AG04449 (cell line): ENCODE measurements at regions not wholly inside any gene's neighbourhood (a gene's known extent, or its start where the extent isn't known, plus 50 kb on each side); places are given as distances from the start of the nearest gene placed in this dataset.
"Not testable (repeated sequence)": the region's sequence is repeated elsewhere in the genome, so short reads cannot be mapped to it uniquely, and the experiment has no call there.

ENCODE experiments used
- CTCF ChIA-PET: fragments of 350-600 bp; formaldehyde crosslinking; extraction: SDS; loops from one replicate; lab custom pipeline; 2021; ENCODE audit warnings: antibody characterized with exemption; lab: Yijun Ruan, JAX
- POLR2A ChIA-PET: fragments of 400-600, 350-600 bp; formaldehyde crosslinking; extraction: SDS; loops from one replicate; lab custom pipeline; 2020; ENCODE audit warnings: antibody characterized with exemption, inconsistent platforms; lab: Yijun Ruan, JAX
- DNase-seq: peaks from one replicate; pipeline ENCODE4 v3.0.0-alpha.2; 2010; ENCODE audit warnings: low read depth, low spot score
- H3K4me3 ChIP-seq: 2 replicates; pipeline ENCODE4 v1.5.1; 2011; ENCODE audit warnings: low read depth, mild to moderate bottlenecking, control low read depth, low read length
- TF ChIP-seq, protein P1 (sequence below): IDR thresholded peaks from one replicate; pipeline ENCODE4 v1.5.1; 2011; ENCODE audit warnings: mild to moderate bottlenecking, moderate library complexity, low read length, control low read depth, inconsistent platforms; ENCODE audit not compliant: insufficient read depth; ENCODE audit errors: missing control alignments

DNA sequence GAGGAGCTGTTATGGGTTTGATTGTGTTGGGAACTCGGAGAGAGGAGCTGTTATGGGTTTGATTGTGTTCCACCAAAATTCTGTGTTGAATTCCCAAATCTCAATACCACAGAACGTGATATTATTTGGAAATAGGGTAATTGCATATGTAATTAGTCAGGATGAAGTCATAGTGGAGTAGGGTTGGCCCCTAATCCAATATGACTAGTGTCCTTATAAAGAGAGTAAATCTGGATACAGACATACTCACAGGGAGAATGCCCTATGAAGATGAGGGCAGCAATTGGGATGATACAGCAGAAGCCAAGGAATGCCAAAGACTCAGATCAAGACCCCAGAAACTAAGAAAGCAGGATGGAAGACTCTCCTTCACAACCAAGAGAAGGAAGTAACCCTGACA is 1023.2 kb upstream of the ZEB2 start:
- POLR2A ChIA-PET, result no interaction called here
- DNase-seq, result no peak
- no peak overlapping the region for H3K4me3 ChIP-seq
- CTCF ChIA-PET, result no interaction called here
- TF ChIP-seq, protein P1, sequence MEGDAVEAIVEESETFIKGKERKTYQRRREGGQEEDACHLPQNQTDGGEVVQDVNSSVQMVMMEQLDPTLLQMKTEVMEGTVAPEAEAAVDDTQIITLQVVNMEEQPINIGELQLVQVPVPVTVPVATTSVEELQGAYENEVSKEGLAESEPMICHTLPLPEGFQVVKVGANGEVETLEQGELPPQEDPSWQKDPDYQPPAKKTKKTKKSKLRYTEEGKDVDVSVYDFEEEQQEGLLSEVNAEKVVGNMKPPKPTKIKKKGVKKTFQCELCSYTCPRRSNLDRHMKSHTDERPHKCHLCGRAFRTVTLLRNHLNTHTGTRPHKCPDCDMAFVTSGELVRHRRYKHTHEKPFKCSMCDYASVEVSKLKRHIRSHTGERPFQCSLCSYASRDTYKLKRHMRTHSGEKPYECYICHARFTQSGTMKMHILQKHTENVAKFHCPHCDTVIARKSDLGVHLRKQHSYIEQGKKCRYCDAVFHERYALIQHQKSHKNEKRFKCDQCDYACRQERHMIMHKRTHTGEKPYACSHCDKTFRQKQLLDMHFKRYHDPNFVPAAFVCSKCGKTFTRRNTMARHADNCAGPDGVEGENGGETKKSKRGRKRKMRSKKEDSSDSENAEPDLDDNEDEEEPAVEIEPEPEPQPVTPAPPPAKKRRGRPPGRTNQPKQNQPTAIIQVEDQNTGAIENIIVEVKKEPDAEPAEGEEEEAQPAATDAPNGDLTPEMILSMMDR, result no peak

DNA sequence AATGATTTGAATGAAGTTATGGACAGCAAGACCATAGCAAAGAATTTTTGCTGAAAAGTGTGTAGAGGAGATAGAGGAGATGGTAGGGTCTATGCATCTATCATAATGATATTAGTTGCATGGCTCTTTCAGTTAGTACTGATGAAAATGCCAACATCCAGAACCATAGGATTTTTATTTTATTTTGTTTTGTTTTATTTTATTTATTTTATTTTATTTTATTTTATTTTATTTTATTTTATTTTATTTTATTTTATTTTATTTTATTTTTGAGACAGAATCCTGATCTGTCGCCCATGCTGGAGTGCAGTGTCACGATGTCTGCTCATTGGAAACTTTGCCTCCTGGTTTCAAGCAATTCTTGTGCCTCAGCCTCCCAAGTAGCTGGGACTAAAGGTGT is 1021.1 kb upstream of the ZEB2 start:
- H3K4me3 ChIP-seq, result no peak overlapping the region
- TF ChIP-seq, protein P1, result no peak
- no peak for DNase-seq
- ChIA-PET POLR2A (no interaction called here), CTCF (no interaction called here)

DNA sequence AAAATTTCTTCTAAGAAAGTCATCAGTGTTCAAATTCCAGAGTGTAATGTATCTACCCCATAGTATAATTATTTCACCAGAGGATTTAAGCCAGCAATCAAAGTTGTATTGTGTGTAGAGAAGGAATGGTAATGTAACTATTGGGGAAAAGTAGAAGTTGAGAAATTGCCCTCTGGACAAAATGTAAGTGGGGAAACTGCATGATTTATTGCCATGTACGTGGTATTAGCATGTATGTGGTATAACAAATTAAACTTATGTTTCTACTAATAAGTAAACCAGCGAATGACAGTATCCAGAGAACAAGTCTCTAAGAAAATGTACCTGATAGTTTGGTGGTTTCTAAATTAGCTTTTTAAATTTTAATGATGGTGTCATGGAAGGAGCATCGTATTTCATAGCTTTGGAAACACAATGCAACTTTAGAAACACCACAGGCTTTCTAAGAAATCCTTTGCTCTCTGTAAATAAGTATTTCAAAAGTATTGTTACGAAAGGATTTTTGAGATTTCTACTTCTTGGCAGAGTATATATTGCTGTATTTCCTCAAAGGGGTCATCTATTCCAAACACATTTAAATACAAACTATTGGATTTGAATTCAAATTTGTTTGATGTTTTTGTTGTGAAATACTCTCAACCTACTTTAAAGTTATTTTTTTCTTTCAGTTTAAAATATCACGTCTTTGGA is 1018.9 kb upstream of the ZEB2 start:
- POLR2A ChIA-PET, result no interaction called here
- CTCF ChIA-PET, result no interaction called here
- TF ChIP-seq, protein P1, result no peak
- H3K4me3 ChIP-seq, result no peak overlapping the region
- DNase-seq, result no peak

DNA sequence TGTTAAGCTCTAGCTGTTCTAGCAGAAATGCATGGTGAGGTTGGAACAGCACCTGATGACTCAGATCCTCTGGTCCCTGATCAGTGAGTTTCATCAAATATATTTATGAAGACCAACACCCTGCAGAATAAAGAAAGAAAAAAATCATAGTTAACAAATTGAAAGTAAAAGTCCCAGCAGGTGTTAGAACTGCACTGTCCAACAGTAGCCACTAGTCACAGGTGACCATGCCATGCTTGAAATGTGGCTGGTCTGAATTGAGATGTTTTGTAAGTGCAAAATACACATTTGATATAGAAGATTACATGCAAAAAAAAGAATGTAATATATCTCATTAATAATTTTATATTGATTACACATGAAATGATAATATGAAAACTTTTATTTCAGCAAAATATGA is 1010.7 kb upstream of the ZEB2 start:
- ChIA-PET CTCF (interaction anchor here (1.1 kb wide), 1 partner anchor 34 kb away, joined by 3 read pairs; no protein-coding TSS in a partner anchor), POLR2A (no interaction called here)
- TF ChIP-seq, protein P1, result no peak

DNA sequence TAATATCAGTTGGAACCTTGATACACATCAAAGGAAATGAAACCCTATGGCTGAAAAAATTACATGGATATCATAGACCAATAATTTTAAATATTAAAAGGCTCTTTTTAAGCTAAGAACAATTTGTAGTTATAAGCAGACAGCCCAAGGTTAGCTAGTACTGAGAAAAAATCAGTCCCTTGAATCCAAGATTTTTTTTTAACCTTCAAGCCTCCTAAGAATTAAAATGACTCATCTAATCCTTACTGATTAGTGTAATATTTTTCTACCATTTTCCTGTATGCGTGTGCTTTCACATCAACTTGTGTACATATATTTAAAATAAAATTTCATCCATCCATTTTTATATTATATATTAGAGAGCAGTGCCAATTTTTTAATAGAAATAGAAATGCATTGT is 1004.9 kb upstream of the ZEB2 start:
- TF ChIP-seq, protein P1, result no peak
- H3K4me3 ChIP-seq, result no peak overlapping the region
- no peak for DNase-seq
- ChIA-PET POLR2A (no interaction called here), CTCF (interaction anchor here (1.3 kb wide), 1 partner anchor 9 kb away, joined by 3 read pairs; no protein-coding TSS in a partner anchor)

More for the DNA sequence above, 1010.7 kb upstream of the ZEB2 start:
- DNase-seq, result no peak
- no peak overlapping the region for H3K4me3 ChIP-seq

DNA sequence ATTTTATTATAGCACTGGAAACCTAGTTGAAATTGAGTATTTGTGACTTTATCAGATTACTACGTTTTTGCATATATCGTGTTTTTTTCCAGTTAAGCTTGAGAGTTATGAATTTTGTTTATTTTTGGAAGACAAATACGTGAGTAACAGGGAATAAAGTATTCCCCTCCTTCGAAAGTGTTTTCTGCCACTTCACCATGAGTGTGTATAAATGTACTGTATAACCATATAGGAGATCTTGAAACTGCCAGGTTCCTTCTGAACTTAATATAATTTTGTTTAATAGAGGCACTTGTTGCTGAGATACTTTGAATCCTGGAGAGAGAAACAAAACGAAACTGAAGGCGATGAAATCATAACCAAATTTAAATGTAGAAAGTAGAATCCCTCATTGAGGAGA is 1004.4 kb upstream of the ZEB2 start:
- DNase-seq, result no peak
- POLR2A ChIA-PET, result no interaction called here
- TF ChIP-seq, protein P1, result no peak
- CTCF ChIA-PET, result interaction anchor here (1.3 kb wide), 1 partner anchor 9 kb away, joined by 3 read pairs; no protein-coding TSS in a partner anchor
- H3K4me3 ChIP-seq, result no peak overlapping the region

DNA sequence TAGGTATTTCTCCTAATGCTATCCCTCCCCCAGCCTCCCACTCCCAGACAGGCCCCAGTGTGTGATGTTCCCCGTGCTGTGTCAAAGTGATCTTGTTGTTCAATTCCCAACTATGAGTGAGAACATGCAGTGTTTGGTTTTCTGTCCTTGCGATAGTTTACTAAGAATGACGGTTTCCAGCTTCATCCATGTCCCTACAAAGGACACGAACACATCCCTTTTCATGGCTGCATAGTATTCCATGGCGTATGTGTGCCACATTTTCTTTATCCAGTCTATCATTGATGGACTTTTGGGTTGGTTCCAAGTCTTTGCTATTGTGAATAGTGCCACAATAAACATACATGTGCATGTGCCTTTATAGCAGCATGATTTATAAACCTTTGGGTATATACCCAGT is 999.3 kb upstream of the ZEB2 start:
- DNase-seq, POLR2A ChIA-PET, CTCF ChIA-PET, H3K4me3 ChIP-seq: not testable (repeated sequence)
